OCI-LY7 (cell line): ENCODE measurements at regions not wholly inside any gene's neighbourhood (a gene's known extent, or its start where the extent isn't known, plus 50 kb on each side); places are given as distances from the start of the nearest gene placed in this dataset.

Experiments used
- EZH2phosphoT487 ChIP-seq: fragments of 200-600 bp; sonication (generic); IDR thresholded peaks from 2 replicates; pipeline ENCODE4 v1.6.1; 2018; ENCODE audit warnings: low read depth, borderline replicate concordance, mild to moderate bottlenecking, mixed run types, antibody characterized with exemption, low read length, moderate library complexity, mixed read lengths
- TF ChIP-seq, protein P1 (sequence below): fragments of 200-600 bp; sonication (generic); conservative IDR thresholded peaks from 2 replicates; pipeline ENCODE4 v1.5.1; 2014; ENCODE audit warnings: mild to moderate bottlenecking, antibody characterized with exemption, low read length, moderate library complexity, mixed read lengths

DNA sequence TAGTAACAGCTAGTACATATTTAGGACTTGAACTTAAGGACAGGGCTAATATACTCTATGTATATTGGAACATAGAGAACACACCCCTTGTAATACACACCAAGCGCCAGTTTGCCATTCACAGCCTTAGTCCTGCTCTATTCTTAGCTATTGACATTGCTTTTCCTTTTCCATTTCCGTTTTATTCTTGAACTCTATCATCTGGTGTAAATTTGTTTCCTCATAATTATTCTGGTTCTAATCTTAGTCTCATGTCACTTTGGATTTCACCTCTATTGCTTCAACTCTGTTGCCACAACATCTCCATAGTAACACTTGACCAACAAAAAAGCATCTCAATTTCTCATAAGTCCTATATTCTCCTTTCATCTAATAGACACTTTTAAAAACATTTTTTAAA is 225.7 kb downstream of the PHLDA1 start:
- TF ChIP-seq, protein P1, sequence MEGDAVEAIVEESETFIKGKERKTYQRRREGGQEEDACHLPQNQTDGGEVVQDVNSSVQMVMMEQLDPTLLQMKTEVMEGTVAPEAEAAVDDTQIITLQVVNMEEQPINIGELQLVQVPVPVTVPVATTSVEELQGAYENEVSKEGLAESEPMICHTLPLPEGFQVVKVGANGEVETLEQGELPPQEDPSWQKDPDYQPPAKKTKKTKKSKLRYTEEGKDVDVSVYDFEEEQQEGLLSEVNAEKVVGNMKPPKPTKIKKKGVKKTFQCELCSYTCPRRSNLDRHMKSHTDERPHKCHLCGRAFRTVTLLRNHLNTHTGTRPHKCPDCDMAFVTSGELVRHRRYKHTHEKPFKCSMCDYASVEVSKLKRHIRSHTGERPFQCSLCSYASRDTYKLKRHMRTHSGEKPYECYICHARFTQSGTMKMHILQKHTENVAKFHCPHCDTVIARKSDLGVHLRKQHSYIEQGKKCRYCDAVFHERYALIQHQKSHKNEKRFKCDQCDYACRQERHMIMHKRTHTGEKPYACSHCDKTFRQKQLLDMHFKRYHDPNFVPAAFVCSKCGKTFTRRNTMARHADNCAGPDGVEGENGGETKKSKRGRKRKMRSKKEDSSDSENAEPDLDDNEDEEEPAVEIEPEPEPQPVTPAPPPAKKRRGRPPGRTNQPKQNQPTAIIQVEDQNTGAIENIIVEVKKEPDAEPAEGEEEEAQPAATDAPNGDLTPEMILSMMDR: no peak
- no peak for TF ChIP-seq EZH2phosphoT487
